ENCODE measurements at regions not wholly inside any gene's neighbourhood (a gene's known extent, or its start where the extent isn't known, plus 50 kb on each side); places are given as distances from the start of the nearest gene placed in this dataset.
"Not testable (repeated sequence)": the region's sequence is repeated elsewhere in the genome, so short reads cannot be mapped to it uniquely, and the experiment has no call there.

DNA sequence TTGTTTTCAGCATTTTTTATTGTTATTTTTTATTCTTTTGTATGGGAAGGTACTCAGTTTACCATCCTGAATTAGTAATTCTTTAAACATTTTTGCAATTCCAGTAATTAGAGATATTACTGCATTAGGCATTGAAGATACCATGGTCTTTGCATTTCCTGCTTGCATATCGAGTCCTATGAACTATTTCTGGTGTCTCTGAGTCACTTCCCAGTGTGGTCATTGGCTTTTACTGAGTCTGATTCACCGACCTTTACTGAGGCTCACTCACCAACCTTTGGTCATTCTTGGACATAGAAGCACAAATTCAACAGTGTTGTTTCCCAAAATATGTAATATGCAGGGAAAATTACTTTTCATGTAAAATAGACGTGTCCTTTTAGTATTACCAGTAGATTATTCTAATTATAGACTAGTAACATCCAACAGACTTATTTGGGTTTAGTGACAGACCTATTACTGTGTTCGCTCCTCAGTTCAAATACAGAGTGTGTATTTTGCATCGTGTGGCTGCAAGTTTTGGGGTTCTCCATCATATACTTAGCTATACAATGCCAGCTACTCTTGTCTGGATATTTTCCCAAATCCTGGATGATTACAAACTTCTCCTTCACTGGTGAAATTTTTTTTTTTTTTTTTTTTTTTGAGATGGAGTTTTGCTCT lies 180.7 kb upstream of the PRSS1 start:
- DNase-seq, result no peak

GRCh38 chr7:142567201-142568075 lies 181.8 kb upstream of the PRSS1 start:
- DNase-seq, result no peak

GRCh38 chr7:142566271-142566670 lies 183.0 kb upstream of the PRSS1 start:
- DNase-seq, result no peak

GRCh38 chr7:142564125-142564524 lies 185.1 kb upstream of the PRSS1 start:
- DNase-seq, result not testable (repeated sequence)

DNA sequence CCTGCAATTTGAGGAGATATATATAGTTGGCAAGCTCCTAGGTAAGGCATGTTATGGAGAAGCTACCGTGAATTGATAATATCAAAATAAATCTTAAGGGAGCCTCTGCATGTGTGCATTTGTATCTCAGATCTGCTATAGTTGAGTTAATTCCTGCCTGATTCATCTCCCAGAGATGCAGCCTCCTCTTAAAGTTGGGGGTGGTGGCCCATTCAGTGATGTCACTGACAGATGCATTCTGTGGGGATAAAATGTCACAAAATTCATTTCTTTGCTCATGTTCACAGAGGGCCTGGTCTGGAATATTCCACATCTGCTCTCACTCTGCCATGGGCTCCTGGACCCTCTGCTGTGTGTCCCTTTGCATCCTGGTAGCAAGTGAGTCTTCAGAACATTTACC lies 185.8 kb upstream of the PRSS1 start:
- no peak for DNase-seq

- no peak for DNase-seq
Measured at GRCh38 chr7:142562688-142563087, 186.6 kb upstream of the PRSS1 start.

- DNase-seq, result not testable (repeated sequence)
Measured at GRCh38 chr7:142561396-142561795, 187.9 kb upstream of the PRSS1 start.

- not testable (repeated sequence) for DNase-seq
Measured at GRCh38 chr7:142560770-142561169, 188.5 kb upstream of the PRSS1 start.

DNA sequence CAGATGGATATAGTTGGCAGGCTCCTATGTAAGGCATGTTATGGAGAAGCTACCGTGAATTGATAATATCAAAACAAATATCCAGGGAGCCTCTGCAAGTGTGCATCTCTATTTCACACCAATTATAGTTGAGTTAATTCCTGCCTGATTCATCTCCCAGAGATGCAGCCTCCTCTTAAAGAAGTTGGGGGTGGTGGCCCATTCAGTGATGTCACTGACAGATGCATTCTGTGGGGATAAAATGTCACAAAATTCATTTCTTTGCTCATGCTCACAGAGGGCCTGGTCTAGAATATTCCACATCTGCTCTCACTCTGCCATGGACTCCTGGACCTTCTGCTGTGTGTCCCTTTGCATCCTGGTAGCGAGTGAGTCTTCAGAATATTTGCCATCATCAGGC lies 189.1 kb upstream of the PRSS1 start:
- no peak for DNase-seq

GRCh38 chr7:142557971-142558582 lies 191.2 kb upstream of the PRSS1 start:
- DNase-seq, result no peak

DNA sequence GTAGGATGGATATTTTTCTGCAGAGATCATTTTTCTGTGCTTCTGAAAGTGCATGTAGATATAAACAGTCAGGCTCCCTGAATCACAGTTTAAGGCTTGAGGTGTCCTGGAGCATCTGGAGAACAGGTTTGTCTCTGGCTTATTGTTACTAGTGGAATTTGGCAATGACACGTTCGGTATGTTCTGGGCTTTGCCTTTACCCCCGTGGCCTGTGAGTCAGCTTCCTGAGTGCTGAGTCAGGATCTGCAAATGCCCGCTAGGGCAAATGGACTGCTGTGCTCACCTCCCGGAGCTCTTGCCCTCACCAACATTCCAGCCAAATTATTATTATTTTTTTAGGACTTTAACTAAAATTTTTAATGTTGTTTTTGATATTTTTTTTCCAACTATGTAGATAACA lies 192.5 kb upstream of the PRSS1 start:
- DNase-seq, result no peak

DNA sequence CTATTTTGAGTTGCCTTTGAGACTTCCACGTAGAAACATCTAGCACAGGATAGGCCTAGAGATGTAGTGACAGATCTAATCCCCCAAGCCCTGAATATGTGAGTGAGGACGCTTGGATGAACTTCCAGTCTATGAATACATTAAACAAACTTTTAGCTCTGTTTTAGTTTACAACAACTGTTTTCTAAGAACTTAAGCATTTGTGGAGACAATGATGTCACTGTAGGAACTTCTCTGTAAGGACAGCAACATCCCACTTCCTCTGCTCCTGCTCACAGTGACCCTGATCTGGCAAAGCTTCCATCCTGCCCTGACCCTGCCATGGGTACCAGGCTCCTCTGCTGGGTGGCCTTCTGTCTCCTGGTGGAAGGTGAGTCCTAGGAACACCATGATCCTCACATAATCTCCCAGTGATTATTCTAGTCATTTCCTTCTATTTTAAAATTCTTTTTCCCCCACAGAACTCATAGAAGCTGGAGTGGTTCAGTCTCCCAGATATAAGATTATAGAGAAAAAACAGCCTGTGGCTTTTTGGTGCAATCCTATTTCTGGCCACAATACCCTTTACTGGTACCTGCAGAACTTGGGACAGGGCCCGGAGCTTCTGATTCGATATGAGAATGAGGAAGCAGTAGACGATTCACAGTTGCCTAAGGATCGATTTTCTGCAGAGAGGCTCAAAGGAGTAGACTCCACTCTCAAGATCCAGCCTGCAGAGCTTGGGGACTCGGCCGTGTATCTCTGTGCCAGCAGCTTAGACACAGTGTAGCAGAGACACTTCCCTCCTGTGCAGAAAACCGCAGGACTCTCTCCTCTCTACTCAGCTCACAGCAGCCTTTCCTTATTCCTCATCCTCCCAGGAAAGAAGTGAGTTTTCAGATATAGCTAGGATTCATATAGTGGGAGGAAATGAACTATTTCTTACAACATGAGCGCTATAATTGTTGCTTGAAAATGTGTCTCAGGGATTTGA lies 194.4 kb upstream of the PRSS1 start:
- no peak for DNase-seq

- no peak for DNase-seq
Measured at GRCh38 chr7:142553216-142553615, 196.1 kb upstream of the PRSS1 start.

DNA sequence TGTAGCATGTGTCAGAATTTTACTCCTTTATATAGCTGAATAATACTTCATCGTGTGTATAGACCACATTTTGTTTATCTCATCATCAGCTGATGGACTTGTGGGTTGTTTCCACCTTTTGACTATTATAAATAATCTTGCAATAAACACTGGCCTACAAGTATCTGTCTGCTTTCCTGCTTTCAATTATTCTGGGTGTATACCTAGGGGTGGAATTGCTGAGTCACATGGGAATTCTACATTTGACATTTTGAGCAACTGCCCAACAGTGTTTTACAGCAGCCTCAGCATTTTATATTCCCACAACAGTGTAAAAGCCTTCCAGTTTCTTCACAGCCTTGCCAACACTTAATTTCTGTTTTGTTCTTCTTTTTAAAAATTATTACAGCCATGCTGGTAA lies 200.3 kb upstream of the PRSS1 start:
- DNase-seq, result no peak

DNA sequence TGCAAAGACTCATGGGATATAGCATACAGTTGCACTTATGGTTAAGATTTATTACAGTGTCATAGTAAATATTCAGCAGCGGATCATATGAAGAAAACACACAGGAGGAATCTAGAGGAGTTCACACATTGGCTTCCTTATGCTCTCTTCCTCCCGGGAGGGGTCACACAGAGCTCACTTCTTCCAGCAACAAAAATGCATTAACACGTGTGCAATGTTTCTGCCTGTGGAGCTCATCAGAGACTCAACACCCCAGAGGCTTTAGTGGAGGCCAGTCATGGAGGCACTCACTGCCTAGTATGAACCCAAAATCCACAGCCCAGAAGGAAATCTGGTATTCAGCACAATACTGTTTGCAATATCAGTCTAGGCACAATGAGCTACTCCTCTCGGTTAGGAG lies 202.8 kb upstream of the PRSS1 start:
- DNase-seq, result no peak

GRCh38 chr7:142542942-142543341 lies 206.3 kb upstream of the PRSS1 start:
- DNase-seq, result no peak

DNA sequence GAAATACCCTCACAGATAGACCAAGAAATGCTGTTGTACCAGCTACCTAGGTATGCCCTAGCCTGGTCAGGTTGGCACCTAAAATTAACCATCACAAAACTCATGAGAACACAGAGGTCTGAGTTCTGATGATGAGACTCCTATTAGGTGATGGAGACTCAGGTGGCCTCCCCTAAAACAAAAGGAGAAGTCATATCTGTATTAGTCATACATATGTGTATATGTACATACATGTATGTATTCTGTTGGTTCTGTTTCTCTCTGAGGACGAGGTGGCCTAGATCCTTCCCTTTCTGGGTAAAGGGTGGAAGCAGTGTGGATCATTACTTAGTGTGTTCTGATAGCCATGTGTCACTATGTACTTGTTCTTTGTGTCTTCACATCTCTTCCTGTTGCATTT lies 207.2 kb upstream of the PRSS1 start:
- no peak for DNase-seq

DNA sequence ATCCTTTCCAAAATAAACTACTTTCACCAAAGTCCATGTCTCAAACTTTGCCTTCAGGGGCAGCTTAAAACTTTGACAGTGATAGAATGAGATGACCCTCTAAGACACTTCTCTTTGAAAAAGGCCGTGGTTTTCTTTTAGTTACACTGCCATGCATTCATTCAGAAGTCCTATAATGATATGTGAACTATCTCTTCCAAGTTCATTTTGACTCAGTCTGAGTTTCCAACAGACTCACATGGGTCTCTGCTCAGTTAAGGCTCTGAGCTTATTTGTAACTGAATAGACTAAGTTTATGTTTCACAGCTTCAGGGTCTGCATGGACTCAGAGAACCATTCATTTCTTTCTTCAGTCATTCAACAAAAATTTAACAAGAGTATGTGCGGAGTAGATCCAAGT lies 208.9 kb upstream of the PRSS1 start:
- no peak for DNase-seq

DNA sequence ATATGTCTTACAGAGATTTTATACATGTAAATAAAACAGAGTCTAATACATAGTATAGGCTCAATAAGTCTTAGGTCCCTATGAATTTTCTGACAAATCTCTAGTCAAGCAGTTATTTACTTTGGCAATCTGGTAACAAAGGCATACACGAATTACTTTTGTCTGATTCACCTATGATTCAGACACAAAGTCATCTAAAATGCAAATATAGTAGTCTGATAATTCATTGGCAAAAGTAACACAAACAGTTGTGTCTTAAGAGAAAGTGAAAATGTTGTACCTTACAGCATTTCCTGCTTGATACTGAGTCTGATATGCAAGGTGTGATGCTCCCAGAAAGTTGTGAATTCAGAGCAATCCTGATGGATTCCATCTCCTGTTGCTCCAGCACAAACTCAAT lies 209.4 kb upstream of the PRSS1 start:
- no peak for DNase-seq

- DNase-seq, result no peak
Measured at GRCh38 chr7:142537760-142538159, 211.5 kb upstream of the PRSS1 start.

DNA sequence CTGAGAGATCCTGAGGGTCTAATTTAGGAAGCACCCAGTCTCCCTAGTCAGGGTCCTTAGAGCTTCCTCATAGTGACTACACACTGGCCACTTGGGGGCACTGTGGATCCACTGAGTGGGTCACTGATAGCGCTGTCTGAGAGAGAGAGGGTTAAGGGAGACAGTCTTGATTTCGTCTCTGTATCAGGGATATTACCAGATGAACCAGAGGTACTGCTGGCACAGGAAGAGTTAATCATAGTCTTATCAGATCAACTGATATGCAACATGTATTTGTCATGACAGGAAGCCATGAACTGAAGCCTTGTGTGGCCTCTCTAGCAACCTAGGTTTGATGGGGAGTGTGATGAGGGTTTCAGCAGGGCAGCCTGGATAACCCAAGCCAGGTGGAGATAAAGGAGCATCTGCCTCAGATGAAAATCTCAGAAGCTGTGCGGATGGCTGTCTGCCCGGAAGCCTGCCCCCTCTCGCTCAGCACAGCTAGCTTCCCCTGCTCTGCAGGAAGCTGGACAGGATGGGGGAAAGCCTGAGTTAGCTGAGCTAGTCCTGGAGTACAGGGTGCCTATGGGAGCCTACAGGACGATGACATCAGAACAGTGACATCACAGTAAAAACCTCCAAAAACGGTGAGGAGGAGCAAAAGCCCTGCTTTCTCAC lies 214.0 kb upstream of the PRSS1 start:
- no peak for DNase-seq

- no peak for DNase-seq
Measured at GRCh38 chr7:142534726-142535122, 214.5 kb upstream of the PRSS1 start.

Measured in occipital lobe (tissue), 1 donor.